Upper lobe of left lung (tissue), 6 donors: ENCODE measurements at regions not wholly inside any gene's neighbourhood (a gene's known extent, or its start where the extent isn't known, plus 50 kb on each side); places are given as distances from the start of the nearest gene placed in this dataset.

Experiments used
- ATAC-seq, 2 donors: fragments of 200-7000 bp; cut with Tn5 transposase; one replicate each; pipeline ENCODE4 v1.9.1; 2022; ENCODE audit warnings: mild to moderate bottlenecking in 2 of 2, moderate library complexity in 2 of 2; ENCODE audit not compliant: low FRiP score in 2 of 2
- DNase-seq, 2 donors: peaks; one replicate each; pipeline ENCODE4 v3.0.0-alpha.2; 2019 to 2020
- H3K27ac ChIP-seq, 4 donors: fragments of 200-600 bp; sonication (generic); one replicate each; pipeline ENCODE4 v1.5.1; 2016 to 2019
- H3K27me3 ChIP-seq, 4 donors: fragments of 200-600 bp; sonication (generic); one replicate each; pipeline ENCODE4 v1.5.1; 2017 to 2019
- H3K36me3 ChIP-seq, 4 donors: fragments of 200-600 bp; sonication (generic); one replicate each; pipeline ENCODE4 v1.5.1; 2016 to 2019
- H3K4me1 ChIP-seq, 4 donors: fragments of 200-600 bp; sonication (generic); one replicate each; pipeline ENCODE4 v1.5.1; 2018 to 2019
- H3K4me3 ChIP-seq, 4 donors: fragments of 200-600 bp; sonication (generic); one replicate each; pipeline ENCODE4 v1.5.1; 2017 to 2019; ENCODE audit warnings: mild to moderate bottlenecking in 2 of 4, moderate library complexity in 1 of 4
- H3K9me3 ChIP-seq, 4 donors: fragments of 200-600 bp; sonication (generic); one replicate each; pipeline ENCODE4 v1.5.1; 2018 to 2019
- CTCF ChIP-seq, 6 experiments: fragments of 450-650 bp in 4 of 6; fragments of 200-600 bp in 2 of 6; sonication (generic) in 2 of 6; IDR thresholded peaks; one replicate each; pipeline ENCODE4 v1.5.1; 2016 to 2019; ENCODE audit warnings: antibody characterized with exemption in 6 of 6
- EP300 ChIP-seq, 4 donors: sonication (generic); formaldehyde crosslinking; IDR thresholded peaks; one replicate each; pipeline ENCODE4 v1.5.1; 2017; ENCODE audit warnings: antibody characterized with exemption in 4 of 4, control low read depth in 2 of 4
- POLR2A ChIP-seq, 4 donors: fragments of 450-650 bp; IDR thresholded peaks; one replicate each; pipeline ENCODE4 v1.5.1; 2016 to 2017; ENCODE audit warnings: antibody characterized with exemption in 4 of 4, mild to moderate bottlenecking in 2 of 4
- POLR2AphosphoS5 ChIP-seq, 2 donors: sonication (generic); formaldehyde crosslinking; IDR thresholded peaks; one replicate each; pipeline ENCODE4 v1.5.1; 2017; ENCODE audit warnings: antibody characterized with exemption in 2 of 2
- WGBS, 2 donors: methylation state at CpG; one replicate each; pipeline ENCODE4 v1.1.5; 2017 to 2018; 5-methylcytosine and 5-hydroxymethylcytosine counted together
- donor health status: DM: no; HTN: no; CAD: no; lungs with moderate emphysema.
- donor health status: DM: no; HTN: yes; CAD: no; lungs with severe emphysema.

GRCh38 chr13:44171156-44171555 is 202.5 kb upstream of the SERP2 start:
- Histone ChIP-seq H3K4me1 (peaks cover 5 to 10% (median 8%) of the 10 kb centered on the region in 4 donors), H3K9me3 (no peaks in the 10 kb centered on the region), H3K4me3 (no peak overlapping the region), H3K27ac (no peak overlapping the region), H3K36me3 (no peaks in the 10 kb centered on the region), H3K27me3 (no peaks in the 10 kb centered on the region)
- no peak for ATAC-seq
- TF ChIP-seq POLR2A (IDR thresholded peaks at IDR 0.05) (no peak), CTCF (IDR thresholded peaks at IDR 0.05) (no peak)
- 60 to 100% methylated on average over 1 of the region's 1 CpG for WGBS, 2 donors
- DNase-seq: no peak

- Histone ChIP-seq H3K27ac (no peak overlapping the region), H3K36me3 (no peaks in the 10 kb centered on the region), H3K4me3 (no peak overlapping the region), H3K4me1 (peaks cover 5 to 10% (median 8%) of the 10 kb centered on the region in 4 donors), H3K9me3 (no peaks in the 10 kb centered on the region), H3K27me3 (no peaks in the 10 kb centered on the region)
- TF ChIP-seq CTCF (IDR thresholded peaks at IDR 0.05) (no peak), POLR2AphosphoS5 (IDR thresholded peaks at IDR 0.05) (no peak), EP300 (IDR thresholded peaks at IDR 0.05) (no peak), POLR2A (IDR thresholded peaks at IDR 0.05) (no peak)
- DNase-seq (no peak), ATAC-seq (no peak)
These were observed 201.8 kb upstream of the SERP2 start for GRCh38 chr13:44171861-44172260.

DNA sequence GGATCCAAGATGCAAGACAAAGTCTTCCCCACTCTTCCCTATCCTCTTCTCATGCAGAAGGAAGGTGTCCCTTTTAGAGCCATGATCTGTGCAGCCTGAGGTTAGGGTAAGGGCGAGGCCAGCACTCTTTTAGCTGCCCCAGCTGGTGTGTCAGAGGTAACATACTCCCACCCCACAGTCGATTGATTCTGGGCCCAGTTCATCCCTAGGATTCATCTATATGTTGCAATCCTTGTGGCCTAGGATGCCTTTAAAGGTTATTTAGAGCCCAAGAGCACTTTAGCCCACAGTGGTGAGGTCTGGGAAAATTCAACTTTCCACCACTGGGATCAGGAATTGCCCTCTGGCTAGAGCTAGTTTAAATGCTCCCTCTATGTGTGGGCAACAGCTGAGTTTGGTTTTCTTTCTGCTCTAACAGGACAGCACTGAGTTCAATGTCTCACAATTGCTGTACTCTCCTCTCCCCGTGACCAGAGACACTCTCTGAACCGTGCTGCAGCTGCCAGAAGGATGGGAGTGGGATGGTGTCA is 201.3 kb upstream of the SERP2 start:
- DNase-seq (no peak), ATAC-seq (no peak)
- Histone ChIP-seq H3K27me3 (no peaks in the 10 kb centered on the region), H3K9me3 (no peaks in the 10 kb centered on the region), H3K36me3 (no peaks in the 10 kb centered on the region), H3K4me1 (peaks cover 5 to 10% (median 8%) of the 10 kb centered on the region in 4 donors), H3K4me3 (no peak overlapping the region), H3K27ac (no peak overlapping the region)
- 88 to 94% methylated on average over 3 to 4 of the region's 4 CpGs for WGBS, 2 donors
- no peak for TF ChIP-seq CTCF (IDR thresholded peaks at IDR 0.05)
- no peak for TF ChIP-seq EP300 (IDR thresholded peaks at IDR 0.05)
- no peak for TF ChIP-seq POLR2A (IDR thresholded peaks at IDR 0.05)
- TF ChIP-seq POLR2AphosphoS5 (IDR thresholded peaks at IDR 0.05): no peak

DNA sequence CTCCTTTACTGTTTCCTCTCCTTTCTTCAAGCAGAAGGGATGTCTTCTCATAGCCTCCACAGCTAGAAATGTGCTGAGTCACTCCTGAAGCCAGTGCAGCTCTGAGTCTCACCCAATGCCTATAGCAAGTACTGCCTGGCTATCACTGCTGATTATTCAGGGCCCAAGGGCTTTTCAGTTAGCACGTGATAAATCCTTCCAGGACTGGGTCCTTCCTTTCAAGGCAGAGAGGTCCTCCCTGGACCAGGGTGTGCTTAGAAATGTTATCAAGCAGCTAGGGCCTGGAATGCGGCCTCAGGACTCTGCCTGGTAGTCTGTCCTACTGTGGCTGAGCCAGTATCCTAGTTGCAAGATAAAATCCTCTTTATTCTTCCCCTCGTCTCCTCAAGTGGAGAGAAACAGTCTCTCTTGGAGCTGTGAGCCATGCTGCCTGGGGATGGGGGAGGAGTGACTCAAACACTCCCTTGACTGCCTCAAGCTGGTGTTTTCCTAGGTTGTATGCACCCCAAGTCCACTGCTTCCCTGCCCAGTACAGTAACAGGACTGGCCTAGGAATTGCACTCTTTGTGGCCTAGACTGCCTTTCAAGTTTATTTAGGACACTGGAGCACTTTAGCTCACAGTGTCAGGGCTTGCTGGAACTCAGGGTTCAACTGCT is 198.7 kb upstream of the SERP2 start:
- Histone ChIP-seq H3K27me3 (no peaks in the 10 kb centered on the region), H3K4me1 (peaks cover 5 to 10% (median 8%) of the 10 kb centered on the region in 4 donors), H3K27ac (peak overlapping the region in 3 of 4 donors; percentile 3 to 57 (median 54)), H3K36me3 (no peaks in the 10 kb centered on the region), H3K9me3 (no peaks in the 10 kb centered on the region), H3K4me3 (no peak overlapping the region)
- TF ChIP-seq EP300 (IDR thresholded peaks at IDR 0.05) (no peak), POLR2AphosphoS5 (IDR thresholded peaks at IDR 0.05) (no peak), CTCF (IDR thresholded peaks at IDR 0.05) (no peak), POLR2A (IDR thresholded peaks at IDR 0.05) (no peak)
- 66 to 68% methylated on average over 3 of the region's 3 CpGs for WGBS, 2 donors
- ATAC-seq: peak; percentile 34 to 47
- peak in 1 of 2 donors; percentile 43 for DNase-seq

GRCh38 chr13:44176173-44176572 is 197.5 kb upstream of the SERP2 start:
- ATAC-seq (no peak), DNase-seq (no peak)
- no peaks in the 10 kb centered on the region for H3K36me3 ChIP-seq
- H3K4me1 ChIP-seq: peaks cover 5 to 10% (median 8%) of the 10 kb centered on the region in 4 donors
- no peak overlapping the region for H3K4me3 ChIP-seq
- H3K27me3 ChIP-seq: no peaks in the 10 kb centered on the region
- TF ChIP-seq POLR2A (IDR thresholded peaks at IDR 0.05) (no peak), CTCF (IDR thresholded peaks at IDR 0.05) (no peak)
- no peak overlapping the region for H3K27ac ChIP-seq
- H3K9me3 ChIP-seq: no peaks in the 10 kb centered on the region
- no CpG with 5 or more reads among the region's 1 CpG for WGBS, 2 donors
